ENCODE measurements at regions not wholly inside any gene's neighbourhood (a gene's known extent, or its start where the extent isn't known, plus 50 kb on each side); places are given as distances from the start of the nearest gene placed in this dataset.
"Not testable (repeated sequence)": the region's sequence is repeated elsewhere in the genome, so short reads cannot be mapped to it uniquely, and the experiment has no call there.

DNA sequence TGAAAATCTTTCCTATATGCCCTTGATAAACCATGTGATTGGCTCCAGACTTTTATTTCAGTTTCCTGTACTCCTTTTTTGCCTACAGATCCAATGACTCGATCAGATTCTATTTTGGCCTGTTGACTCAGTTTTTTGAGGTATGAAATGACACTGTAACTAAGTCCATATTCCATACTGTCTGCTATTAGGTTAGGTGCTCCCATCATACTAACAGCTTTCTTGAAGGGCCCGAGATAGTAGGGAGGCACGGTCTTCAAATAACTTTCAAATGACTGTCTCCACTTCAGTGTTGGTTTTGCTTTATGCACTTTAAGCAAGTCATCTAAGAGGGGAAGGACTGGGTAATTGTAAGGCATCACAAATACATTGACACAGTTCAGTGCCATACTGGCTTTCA is 295.4 kb upstream of the DAB2 start:
- no peak for DNase-seq

DNA sequence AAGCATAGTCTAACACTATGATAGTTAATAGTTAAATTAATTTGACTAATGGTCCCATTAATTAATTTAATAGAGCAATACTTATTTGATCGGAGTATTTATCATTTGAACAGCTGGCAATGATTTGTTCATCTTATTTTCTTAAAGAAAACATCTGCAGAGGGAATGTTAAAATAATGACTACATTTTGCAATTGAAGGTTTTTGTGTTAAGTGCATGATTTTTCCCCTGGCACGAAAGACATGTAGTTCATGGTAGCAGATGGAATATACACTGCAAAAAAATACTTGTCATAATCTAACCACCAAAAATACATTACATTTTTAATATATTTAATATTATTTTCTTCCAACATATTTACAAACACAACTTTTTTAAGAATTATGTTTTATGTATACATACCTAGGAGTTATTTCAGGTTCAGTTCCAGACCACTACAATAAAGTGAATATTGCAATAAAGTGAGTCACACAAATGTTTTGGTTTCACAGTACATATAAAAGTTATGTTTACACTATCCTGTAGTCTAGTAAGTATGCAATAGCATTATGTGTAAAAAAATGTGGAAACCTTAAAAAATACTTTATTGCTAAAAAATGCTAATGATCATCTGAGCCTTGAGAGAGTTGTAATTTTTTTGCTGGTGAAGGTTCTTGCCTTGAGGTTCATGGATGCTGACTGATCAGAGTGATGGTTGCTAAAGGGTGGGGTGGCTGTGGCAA is 292.6 kb upstream of the DAB2 start:
- no peak for DNase-seq

DNA sequence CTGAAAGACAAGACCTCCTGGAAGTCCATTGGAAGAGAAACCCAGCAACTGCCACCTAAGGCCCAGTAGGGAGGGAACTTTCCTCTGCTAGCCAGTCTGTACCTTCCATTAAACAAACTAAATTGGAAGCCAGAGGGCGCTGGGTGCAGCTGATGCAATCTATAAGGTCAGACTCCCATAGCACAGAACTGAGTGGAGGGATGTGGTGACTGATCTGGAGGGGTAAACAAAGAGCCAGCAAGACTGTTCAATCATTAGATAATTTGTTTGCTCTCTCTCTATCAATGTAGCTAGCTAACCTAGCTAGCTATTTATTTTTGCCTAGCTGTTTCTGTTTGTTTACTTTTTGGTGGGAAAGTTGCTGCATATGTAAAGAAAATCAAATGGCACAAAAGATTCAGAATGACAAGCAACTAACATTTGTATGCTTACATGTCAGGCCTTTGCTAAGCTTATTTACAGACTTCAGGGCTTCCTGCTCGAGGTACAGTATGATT is 291.8 kb upstream of the DAB2 start:
- DNase-seq: no peak

DNA sequence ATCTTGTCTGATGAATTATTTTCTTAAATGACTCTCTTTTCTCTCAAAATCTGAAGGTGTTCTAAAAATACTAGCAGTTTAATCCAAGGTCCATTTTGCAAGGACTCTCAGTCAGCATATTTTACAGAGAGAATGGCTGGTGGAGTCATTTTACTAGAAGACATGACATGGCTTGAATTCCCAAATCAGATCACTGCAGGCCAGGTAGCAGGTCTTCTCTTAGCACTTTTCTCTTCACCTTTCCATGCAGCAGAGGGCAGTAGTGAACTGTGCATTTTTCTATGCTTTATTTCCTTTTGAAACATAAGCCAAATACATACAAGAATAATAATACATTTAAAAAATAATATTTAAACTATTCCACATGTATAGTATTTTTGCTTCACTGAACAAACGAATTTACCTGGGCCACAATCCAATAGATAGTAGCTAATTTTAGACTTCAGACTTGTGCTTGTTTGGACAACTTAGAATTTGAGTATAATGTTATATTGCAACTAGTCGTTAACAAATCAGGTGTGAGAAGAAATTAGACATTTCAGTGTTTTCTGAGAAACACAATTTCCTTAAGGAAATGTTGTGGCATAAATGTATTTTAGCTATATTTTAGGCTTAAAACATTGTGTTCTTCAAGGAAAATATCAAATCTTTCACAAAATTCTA is 289.4 kb upstream of the DAB2 start:
- no peak for DNase-seq

DNA sequence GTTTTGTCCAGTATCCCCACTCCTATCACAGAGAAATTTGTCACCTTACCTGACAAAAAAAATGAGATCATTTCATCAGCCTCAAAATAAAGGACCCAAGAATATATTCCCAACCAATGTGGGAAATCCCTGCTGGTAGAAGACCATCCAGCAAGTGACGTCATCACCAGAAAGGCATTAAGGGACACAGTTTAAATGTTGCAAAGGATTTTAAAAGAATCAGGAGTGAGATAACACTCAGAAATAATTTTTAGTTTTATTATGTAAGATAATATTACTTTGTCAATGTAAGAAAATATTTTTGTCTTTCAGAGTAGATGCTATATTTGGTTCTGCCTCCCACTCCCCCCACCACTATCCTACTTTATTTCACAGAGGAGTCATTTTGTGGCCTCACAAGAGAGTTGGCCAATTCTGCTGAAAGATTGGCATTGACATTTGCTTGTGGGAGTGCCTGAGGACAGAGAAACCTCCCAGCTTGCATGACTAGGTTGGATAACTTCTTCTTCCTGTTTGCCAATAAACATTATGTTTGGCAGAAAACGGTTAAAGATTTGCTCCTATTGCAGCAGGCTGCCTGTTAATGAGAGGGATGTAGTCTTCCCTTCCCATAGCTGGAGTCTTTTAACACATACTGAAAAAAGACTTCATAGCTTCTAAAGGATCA is 288.6 kb upstream of the DAB2 start:
- DNase-seq: no peak

DNA sequence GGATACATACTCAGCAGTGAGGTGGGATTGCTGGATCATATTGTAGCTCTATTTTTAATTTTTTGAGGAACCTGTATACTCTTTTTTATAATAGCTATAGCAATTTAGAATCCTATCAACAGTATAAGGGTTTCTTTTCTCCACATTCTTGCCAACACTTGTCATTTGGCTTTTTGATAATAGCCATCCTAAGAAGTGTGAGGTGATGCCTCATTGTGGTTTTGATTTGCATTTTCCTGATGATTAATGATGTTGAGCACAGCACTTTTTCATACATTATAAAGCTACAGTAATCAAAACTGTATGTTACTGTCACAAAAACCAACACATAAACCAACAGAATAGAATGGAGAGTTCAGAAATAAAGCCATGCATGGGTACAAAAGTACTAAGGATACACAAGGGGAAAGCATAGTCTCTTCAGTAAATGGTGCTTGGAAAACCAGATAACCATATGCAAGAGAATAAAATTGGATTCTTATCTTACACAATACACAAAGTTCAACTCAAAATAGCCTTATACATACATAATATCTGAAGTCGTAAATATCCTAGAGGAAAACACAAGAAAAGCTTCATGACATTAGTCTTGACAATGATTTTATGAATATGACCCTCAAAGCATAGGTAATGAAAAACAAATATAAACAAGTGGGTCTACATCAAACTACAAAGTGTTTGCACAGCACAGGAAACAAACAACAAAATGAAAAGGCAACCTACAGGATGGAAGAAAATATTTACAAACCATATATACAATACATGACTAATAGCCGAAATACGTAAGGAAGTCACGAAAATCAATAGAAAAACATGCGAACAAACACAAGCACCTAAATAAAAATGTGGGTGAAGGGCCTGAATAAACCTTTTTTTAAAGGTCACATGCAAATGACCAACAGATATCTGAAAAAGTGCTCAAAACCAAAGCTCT is 287.8 kb upstream of the DAB2 start:
- DNase-seq: no peak

DNA sequence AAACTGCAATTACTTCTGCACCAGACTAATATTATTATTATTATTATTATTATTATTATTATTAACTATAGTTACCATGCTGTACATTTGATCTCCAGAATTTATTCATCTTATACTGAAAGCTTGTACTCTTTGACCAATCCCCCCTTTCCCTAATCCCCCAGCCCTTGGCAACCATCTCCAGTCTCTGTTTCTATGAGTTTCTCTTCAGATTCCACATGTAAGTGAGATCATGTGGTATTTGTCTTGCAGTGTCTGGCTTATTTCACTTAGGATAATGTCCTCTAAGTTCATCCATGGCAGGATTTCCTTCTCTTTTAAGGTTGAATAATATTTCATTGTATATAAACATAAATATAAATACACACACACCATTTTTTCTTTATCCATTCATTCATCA is 287.0 kb upstream of the DAB2 start:
- DNase-seq: no peak

DNA sequence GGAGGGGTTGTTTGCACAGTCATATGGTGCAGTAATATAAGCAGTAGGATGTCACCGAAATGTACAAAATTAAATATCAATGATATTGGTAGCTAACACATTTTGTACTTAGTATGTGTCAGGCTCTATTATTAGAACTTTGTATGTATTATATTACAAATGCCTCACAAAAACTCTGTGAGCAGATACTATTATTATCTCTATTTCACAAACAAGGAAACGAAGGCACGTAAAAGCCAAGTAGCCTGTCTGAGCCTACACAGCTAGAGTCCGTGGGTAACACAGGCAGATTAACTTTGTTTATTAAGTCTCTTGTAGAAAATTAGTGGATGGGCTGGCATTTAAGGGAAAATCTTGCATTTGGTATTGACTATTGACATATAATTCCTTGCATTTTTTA is 284.3 kb upstream of the DAB2 start:
- DNase-seq: no peak

DNA sequence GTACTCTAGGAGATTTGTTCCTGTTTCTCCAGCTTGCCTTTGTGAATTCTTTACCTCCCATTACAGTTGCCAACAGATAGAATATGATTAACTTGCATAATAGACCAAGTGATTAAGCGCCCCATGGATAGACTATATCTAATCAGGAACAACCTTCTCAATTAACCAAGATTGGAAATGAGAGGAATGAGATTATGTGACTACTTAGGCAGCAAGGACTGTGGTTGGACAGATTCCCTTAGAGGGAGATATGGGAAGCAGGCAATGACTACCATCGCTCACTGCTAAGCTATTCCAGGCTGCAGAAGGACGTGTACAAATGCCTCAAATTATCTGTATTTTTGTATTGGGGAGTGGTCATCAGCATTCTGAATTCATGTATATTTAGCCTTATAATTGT is 278.1 kb upstream of the DAB2 start:
- DNase-seq: no peak

DNA sequence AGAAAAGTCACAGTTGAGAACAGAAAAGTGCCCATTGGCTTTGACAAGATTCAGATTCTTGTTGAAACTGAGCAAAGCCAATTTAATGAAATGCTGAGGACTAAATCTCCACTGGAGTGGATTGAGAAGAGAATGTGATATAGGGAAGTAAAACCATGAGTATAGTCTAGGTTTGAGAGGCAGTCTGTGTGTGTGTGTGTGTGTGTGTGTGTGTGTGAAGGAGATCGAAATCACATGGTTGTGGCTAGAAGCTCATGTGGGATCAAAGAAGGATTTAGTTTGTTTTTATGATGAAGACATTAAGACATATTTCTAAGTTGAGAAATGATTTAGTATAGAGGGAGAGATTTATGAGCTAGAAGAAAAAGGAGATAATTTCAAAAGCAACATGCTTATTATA is 275.7 kb upstream of the DAB2 start:
- DNase-seq: no peak

DNA sequence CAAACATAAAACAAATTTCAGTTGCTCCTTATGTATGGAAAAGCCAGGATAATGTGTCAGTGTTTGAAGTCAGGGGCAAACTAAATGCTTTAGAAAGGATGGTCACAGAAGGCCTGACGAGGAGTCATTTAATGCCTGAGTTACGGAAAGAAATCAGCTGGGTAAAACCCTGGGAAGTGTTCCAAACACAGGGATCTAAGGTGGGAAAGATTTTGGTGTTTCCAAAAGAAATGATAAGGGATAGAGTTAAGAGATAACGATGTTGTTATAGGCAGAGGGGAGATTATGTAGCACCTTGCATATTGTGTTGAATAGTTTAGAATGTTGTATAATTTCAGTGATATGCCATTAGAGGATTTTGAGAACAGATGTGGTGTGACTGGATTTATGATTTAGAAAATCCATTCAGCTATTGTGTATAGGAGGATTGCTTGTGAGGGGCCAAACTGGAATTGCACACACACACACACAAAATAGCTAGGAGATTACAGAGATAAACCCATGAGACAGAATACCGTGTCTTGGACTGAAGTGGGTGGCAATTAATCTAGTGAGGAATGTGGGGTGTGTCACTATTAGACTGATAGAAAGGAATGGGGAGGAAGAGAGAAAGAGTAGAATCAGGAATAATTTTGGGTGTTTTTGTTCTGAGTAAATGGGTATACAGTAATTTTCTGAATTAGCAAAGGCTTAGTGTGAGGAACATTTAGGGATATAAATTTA is 274.2 kb upstream of the DAB2 start:
- no peak for DNase-seq

DNA sequence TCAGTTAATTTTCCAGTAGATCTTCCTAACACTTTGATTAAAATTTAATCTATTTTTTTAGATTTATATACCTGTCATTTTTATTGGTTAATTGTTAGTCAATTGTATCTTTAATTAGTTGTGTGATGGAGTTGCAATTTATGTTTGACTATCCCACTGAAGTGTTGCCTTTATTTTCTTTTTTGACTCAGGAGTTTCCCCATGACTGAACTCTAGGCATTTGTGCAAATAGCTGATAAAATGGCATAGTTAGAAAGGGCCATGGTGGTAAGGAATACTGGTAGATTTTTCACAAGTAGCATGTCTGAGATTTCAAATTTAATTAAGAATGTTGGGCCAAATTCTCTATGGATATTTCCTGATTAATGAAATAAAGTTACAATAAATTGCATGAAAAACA is 273.1 kb upstream of the DAB2 start:
- DNase-seq: no peak

DNA sequence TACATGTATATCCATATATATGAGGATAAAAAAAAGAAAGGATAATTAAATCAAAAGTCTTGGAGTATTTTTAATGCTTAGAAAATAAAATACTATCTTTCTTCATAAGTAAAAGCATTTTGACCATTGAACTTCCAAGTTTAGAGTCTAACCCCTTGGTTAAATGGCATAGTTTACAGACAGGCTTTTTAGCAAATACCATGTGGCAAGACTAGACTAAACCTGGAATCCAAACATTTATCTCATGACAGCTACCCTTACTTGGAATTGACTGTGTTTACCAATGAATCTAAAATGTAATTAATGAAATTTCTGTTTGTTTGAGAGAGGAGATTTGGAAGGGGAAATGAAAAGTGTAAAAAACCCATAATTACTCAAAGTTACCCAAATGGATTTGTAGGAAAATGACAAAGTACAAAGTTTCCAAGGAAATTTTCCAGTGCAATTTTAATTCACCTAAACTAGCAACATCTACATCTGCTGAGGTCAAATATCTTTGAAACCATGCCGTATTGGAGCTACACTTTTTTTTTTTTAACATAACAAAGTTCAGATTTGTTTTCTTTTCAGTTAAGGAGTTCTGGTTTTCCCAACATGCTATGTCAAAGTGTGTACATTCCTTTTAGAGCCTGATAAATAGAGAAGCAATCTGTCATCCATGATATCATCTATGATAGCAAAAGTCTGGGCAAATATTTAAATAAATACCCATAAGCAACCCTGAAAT is 272.1 kb upstream of the DAB2 start:
- no peak for DNase-seq

DNA sequence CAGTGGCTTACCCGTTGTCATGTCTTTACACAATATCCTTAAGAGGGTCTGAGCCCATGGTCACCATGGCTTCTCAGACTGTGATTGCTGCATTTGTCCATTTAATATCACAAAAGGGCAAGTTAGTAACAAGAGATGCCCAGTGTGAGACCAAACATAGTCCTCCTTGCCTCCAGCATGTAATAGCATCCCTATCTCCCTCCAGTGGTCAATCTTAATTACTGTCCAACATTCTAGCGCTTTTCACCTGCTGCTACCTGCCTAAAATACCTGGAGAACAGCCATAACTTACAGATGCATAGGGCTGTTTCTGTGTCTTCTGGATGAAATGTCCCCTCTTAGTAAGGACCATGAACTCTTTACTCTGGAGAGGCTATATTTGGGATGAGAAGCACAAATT is 267.2 kb upstream of the DAB2 start:
- DNase-seq: no peak

DNA sequence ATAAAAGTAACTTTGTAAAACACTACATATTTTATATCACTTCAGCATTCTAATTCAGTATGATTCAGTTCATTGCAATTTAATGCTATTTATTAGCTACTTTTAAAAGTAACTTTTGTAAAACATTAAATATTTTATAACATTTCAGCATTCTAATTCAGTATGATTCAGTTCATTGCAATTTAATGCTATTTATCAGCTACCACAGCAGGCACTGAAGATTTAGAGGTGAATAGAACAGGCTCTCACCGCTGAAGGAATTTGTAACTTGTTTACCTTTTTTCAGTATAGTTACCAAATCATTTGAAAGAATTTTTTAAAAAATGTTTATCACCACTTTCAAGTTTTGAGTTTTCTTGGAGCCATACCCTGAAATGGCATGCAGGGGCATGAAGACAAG is 266.4 kb upstream of the DAB2 start:
- no peak for DNase-seq

DNA sequence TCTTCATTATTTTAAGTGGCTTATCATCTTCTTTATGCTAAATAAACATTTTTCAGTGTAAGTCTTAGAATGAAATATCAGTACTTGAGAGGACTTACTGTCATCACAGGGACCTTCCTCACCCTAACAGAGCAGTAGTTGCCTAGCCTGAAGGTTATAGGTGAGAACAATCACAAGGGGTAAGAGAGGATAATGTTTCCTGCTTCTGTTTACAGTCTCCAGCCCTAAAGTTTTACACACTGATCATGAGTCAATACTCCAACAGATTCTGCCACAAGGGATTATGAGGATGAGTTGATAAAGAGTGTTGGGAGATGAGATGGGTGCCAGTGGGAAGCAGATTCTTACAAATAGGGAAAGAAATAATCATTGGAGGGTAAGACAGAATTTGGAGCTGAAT is 265.1 kb upstream of the DAB2 start:
- DNase-seq: no peak

DNA sequence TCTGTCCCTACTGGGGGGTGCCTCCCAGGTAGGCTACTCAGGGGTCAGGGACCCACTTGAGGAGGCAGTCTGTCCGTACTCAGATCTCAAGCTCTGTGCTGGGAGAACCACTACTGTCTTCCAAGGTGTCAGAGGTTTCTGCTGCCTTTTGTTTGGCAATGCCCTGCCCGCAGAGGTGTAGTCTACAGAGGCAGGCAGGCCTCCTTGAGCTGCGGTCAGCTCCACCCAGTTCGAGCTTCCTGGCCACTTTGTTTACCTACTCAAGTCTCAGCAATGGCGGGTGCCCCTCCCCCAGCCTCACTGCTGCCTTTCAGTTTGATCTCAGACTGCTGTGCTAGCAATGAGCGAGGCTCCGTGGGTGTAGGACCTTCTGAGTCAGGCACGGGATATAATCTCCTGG is 263.1 kb upstream of the DAB2 start:
- not testable (repeated sequence) for DNase-seq

DNA sequence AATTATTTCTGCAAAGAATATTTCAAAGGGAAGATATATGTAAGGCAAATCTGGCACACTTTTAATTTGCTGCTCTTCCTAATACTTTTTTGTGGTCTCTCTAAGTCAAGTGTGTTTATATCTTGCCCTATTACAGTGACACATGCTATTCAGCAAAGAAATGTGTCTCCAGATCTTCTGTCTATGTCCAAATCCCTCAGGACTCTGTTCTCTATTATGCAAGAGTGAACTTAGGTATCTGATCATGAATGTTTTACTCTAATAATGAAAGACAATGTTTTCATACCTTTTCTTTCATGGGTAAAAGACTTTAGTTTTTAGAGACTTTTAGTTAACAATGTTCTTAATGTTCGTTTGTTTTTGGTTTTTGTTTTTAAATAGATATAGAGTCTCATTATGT is 255.4 kb upstream of the DAB2 start:
- DNase-seq: no peak

DNA sequence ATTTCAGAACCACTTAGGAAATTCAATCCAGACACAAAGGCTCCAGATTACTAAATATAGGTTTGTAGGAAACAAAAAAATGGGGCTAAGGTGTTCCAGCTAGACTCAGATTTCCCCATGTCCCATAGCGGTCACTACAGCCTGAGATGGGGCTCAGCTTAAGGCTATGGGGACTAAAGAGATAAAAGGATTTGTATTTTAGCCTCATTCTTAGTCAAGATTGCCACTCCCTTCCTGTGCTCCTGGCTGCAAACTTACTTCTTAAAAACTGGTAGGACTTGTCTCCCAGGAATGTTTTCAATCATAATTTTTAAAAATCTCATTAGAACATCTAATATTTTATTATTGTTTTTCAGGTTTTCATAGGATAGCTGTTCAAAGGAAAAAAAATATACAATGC is 253.8 kb upstream of the DAB2 start:
- no peak for DNase-seq

DNA sequence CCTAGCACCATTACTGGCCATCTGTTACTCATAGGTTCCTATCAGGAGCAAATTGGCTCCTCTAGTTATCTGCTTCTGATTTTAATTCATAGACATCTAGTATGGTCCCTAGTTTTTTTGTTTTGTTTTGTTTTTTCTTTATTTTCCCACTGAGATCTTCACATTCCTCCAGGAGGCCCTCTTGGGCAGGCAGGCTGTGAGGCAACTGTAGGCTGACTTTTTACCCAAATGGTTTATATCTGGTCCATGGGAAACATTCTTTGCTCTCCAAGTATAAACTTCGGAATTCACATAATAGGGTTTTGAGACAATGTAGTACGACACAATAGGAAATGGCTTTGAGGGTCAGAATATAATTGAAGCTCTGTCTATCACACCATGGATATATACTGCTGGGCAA is 250.9 kb upstream of the DAB2 start:
- DNase-seq: no peak

DNA sequence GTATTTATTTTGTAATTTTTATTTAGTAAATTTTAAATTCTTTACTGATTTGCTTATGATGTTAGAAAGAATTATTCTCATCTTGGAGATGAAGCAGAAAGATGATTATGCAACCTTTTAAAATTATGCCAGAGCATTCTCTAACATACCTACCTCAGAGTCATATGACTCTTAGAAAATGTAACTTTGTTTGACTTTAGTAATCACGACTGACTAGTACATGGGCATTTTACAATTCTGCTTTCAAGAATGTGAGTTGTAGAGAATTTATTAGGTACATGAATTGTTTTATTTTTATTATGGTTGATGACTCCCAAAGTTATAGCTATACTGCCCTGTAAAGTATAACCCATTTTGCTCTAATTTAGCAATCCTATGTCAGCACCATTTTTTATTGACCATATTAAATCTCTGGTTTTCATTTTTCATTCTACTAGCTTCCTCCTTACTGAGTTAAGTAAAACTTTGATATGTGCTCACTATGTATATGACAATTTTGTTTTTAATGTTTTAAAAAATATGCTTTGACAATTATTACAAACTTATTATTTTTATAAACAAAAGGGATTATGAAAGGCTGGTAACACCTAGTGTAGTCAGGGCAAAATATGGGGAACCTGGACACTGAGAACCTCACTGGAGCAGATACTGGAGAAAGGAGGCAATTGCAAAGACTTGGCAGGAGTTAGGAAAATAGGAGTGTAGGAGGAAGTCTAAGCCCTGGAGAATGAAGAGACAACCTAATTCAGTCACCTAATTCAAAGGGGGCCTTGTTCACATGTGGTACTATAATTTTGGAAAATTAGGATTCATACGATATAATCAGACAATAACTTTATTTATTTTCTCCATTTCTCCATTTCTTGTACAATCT is 249.7 kb upstream of the DAB2 start:
- no peak for DNase-seq
